ENCODE measurements at regions not wholly inside any gene's neighbourhood (a gene's known extent, or its start where the extent isn't known, plus 50 kb on each side); places are given as distances from the start of the nearest gene placed in this dataset.

DNA sequence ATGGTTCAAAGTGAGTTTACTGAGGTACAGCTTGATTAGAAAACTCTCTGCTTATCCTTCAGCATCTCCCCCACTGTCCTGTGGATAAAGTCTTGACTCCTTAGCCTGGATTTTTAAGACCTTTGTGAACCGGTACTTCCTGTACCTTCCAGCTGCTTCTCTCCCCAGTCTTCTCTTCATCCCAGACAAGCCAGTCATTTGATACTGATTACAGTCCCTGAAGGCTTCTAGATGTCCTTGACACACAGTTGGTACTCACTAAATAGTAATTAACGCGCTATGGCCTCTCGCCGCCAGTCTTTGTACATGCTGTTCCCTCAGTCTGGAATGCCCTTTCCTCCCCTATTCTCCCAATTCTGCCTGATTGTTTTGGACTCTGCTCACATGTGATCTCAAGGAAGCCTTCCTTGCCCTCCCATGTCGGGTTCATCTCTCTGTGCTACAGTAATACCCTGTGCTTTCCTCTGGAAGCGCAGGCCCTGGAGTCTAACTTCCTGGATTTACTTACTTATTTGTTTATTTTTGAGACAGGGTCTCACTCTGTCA lies 50.6 kb upstream of the PTGR2 start:
- TF ChIP-seq, protein P1, sequence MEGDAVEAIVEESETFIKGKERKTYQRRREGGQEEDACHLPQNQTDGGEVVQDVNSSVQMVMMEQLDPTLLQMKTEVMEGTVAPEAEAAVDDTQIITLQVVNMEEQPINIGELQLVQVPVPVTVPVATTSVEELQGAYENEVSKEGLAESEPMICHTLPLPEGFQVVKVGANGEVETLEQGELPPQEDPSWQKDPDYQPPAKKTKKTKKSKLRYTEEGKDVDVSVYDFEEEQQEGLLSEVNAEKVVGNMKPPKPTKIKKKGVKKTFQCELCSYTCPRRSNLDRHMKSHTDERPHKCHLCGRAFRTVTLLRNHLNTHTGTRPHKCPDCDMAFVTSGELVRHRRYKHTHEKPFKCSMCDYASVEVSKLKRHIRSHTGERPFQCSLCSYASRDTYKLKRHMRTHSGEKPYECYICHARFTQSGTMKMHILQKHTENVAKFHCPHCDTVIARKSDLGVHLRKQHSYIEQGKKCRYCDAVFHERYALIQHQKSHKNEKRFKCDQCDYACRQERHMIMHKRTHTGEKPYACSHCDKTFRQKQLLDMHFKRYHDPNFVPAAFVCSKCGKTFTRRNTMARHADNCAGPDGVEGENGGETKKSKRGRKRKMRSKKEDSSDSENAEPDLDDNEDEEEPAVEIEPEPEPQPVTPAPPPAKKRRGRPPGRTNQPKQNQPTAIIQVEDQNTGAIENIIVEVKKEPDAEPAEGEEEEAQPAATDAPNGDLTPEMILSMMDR (IDR thresholded peaks at IDR 0.05; ENCODE audit: borderline replicate concordance, extremely low read depth, low read length, poor library complexity, severe bottlenecking): no peak
- no peak for TF ChIP-seq EZH2 (IDR thresholded peaks at IDR 0.05; ENCODE audit: borderline replicate concordance, low read depth, low read length, severe bottlenecking)
